IMR-90 (cell line): ENCODE measurements at regions not wholly inside any gene's neighbourhood (a gene's known extent, or its start where the extent isn't known, plus 50 kb on each side); places are given as distances from the start of the nearest gene placed in this dataset.

Source experiments
- ATAC-seq: fragments of 200-7000 bp; cut with Tn5 transposase; 2 replicates; pipeline ENCODE4 v1.9.1; 2020; ENCODE audit warnings: low read depth, mild to moderate bottlenecking, moderate library complexity
- BruUV-seq: library from RNA; stranded (reverse); fragments of 400-500 nt; replicated peaks from 2 replicates; lab custom pipeline; 2021; lab: Mats Ljungman, UMichigan
- CTCF ChIA-PET: fragments of 300-600 bp; formaldehyde crosslinking; extraction: SDS; loops from one replicate; lab custom pipeline; 2021; ENCODE audit warnings: antibody characterized with exemption; lab: Yijun Ruan, JAX
- POLR2A ChIA-PET: fragments of 300-600 bp; sonication (Branson Sonifier 250); formaldehyde crosslinking; loops from one replicate; lab custom pipeline; 2022; ENCODE audit warnings: antibody characterized with exemption; ENCODE audit not compliant: unreplicated experiment; lab: Charles Lee
- DNase-seq: peaks from one replicate; pipeline ENCODE4 v3.0.0; 2013
- H2AFZ ChIP-seq: replicated peaks from 2 replicates; pipeline ENCODE3; 2013; ENCODE audit warnings: low read length, mild to moderate bottlenecking; ENCODE audit not compliant: poor library complexity
- H2AK5ac ChIP-seq: 2 replicates; pipeline ENCODE4 v1.6.1; 2013; ENCODE audit warnings: low read depth, low read length, inconsistent platforms
- H2AK9ac ChIP-seq: replicated peaks from 2 replicates; pipeline ENCODE3; 2013; ENCODE audit warnings: mild to moderate bottlenecking, low read depth, low read length, moderate library complexity; ENCODE audit not compliant: poor library complexity
- H2BK120ac ChIP-seq: 2 replicates; pipeline ENCODE4 v1.6.1; 2013; ENCODE audit warnings: low read depth, low read length, inconsistent platforms
- H2BK15ac ChIP-seq: 3 replicates; pipeline ENCODE4 v1.6.1; 2013; ENCODE audit warnings: low read depth, low read length, inconsistent platforms
- H2BK20ac ChIP-seq: 2 replicates; pipeline ENCODE4 v1.6.1; 2013; ENCODE audit warnings: low read depth, mild to moderate bottlenecking, inconsistent platforms, low read length, moderate library complexity
- H2BK5ac ChIP-seq: 2 replicates; pipeline ENCODE4 v1.6.1; 2013; ENCODE audit warnings: mild to moderate bottlenecking, low read depth, low read length, inconsistent platforms; ENCODE audit not compliant: poor library complexity, severe bottlenecking
- H3K14ac ChIP-seq: replicated peaks from 2 replicates; pipeline ENCODE4 v1.6.1; 2013; ENCODE audit warnings: low read depth, low read length, inconsistent platforms
- H3K18ac ChIP-seq: 2 replicates; pipeline ENCODE4 v1.6.1; 2013; ENCODE audit warnings: low read depth, low read length, control low read depth
- H3K23ac ChIP-seq: 2 replicates; pipeline ENCODE4 v1.6.1; 2013; ENCODE audit warnings: low read depth, low read length, inconsistent platforms
- H3K27ac ChIP-seq: 2 replicates; pipeline ENCODE4 v1.5.1; 2013; ENCODE audit warnings: mild to moderate bottlenecking, control low read depth, low read length; ENCODE audit not compliant: insufficient read depth
- H3K27me3 ChIP-seq: 2 replicates; pipeline ENCODE4 v1.6.1; 2013; ENCODE audit warnings: low read length; ENCODE audit not compliant: control insufficient read depth, insufficient read depth
- H3K36me3 ChIP-seq: 2 replicates; pipeline ENCODE4 v1.6.1; 2013; ENCODE audit warnings: low read length, mixed read lengths; ENCODE audit not compliant: control insufficient read depth, insufficient read depth
- H3K4ac ChIP-seq: 2 replicates; pipeline ENCODE4 v1.6.1; 2013; ENCODE audit warnings: low read depth, low read length, inconsistent platforms
- H3K4me1 ChIP-seq: 2 replicates; pipeline ENCODE4 v1.6.1; 2013; ENCODE audit warnings: low read length, mixed read lengths; ENCODE audit not compliant: control insufficient read depth, insufficient read depth
- H3K4me2 ChIP-seq: 2 replicates; pipeline ENCODE4 v1.6.1; 2013; ENCODE audit warnings: low read depth, mild to moderate bottlenecking, control low read depth, low read length, moderate library complexity
- H3K4me3 ChIP-seq: 2 replicates; pipeline ENCODE4 v1.5.1; 2013; ENCODE audit warnings: low read depth, mild to moderate bottlenecking, control low read depth, low read length, moderate library complexity; ENCODE audit not compliant: insufficient read depth
- H3K56ac ChIP-seq: 2 replicates; pipeline ENCODE4 v1.6.1; 2013; ENCODE audit warnings: low read length, inconsistent platforms; ENCODE audit not compliant: insufficient read depth; ENCODE audit errors: extremely low read depth
- H3K79me1 ChIP-seq, 2 experiments: 2 replicates each; pipeline ENCODE4 v1.6.1; 2013; ENCODE audit warnings: low read length in 2 of 2, inconsistent platforms in 1 of 2, low read depth in 1 of 2
- H3K9ac ChIP-seq: 2 replicates; pipeline ENCODE4 v1.6.1; 2013; ENCODE audit warnings: low read depth, low read length, control low read depth
- H3K9me1 ChIP-seq: 2 replicates; pipeline ENCODE4 v1.6.1; 2013; ENCODE audit warnings: low read length, inconsistent platforms; ENCODE audit not compliant: insufficient read depth
- H3K9me3 ChIP-seq: 2 replicates; pipeline ENCODE4 v1.6.1; 2013; ENCODE audit warnings: low read length; ENCODE audit not compliant: control insufficient read depth, insufficient read depth
- H4K20me1 ChIP-seq: 2 replicates; pipeline ENCODE4 v1.6.1; 2013; ENCODE audit warnings: low read length, inconsistent platforms; ENCODE audit not compliant: insufficient read depth
- H4K5ac ChIP-seq: 2 replicates; pipeline ENCODE4 v1.6.1; 2013; ENCODE audit warnings: mild to moderate bottlenecking, low read depth, low read length, control low read depth
- H4K8ac ChIP-seq, 2 experiments: 2 replicates each; pipeline ENCODE4 v1.6.1; 2013; ENCODE audit warnings: low read depth in 2 of 2, low read length in 2 of 2, control low read depth in 1 of 2, inconsistent platforms in 1 of 2
- H4K91ac ChIP-seq: 2 replicates; pipeline ENCODE4 v1.6.1; 2013; ENCODE audit warnings: low read depth, low read length, inconsistent platforms; ENCODE audit not compliant: insufficient read depth
- BHLHE40 ChIP-seq: fragments of 150-350 bp; IDR thresholded peaks from 2 replicates; pipeline ENCODE4 v1.6.1; 2016; ENCODE audit warnings: mild to moderate bottlenecking, low read depth, low read length
- CEBPB ChIP-seq: IDR thresholded peaks from 2 replicates; pipeline ENCODE4 v1.6.1; 2012; ENCODE audit warnings: low read depth, low read length, improper control_type of control experiment
- CHD1 ChIP-seq: IDR thresholded peaks from 2 replicates; pipeline ENCODE4 v1.6.1; 2012; ENCODE audit warnings: low read depth, low read length, improper control_type of control experiment
- CTCF ChIP-seq: conservative IDR thresholded peaks from 2 replicates; pipeline ENCODE4 v1.5.1; 2012; ENCODE audit warnings: mild to moderate bottlenecking, low read depth, low read length, improper control_type of control experiment
- ELK1 ChIP-seq: fragments of 150-350 bp; IDR thresholded peaks from 2 replicates; pipeline ENCODE4 v1.6.1; 2016; ENCODE audit warnings: low read depth, mild to moderate bottlenecking, low read length, moderate library complexity, borderline replicate concordance
- FOS ChIP-seq: fragments of 150-350 bp; IDR thresholded peaks from 2 replicates; pipeline ENCODE4 v1.6.1; 2016; ENCODE audit warnings: low read depth, low read length
- MAFK ChIP-seq: IDR thresholded peaks from 2 replicates; pipeline ENCODE4 v1.6.1; 2012; ENCODE audit warnings: low read depth, low read length, improper control_type of control experiment
- MAZ ChIP-seq: IDR thresholded peaks from 2 replicates; pipeline ENCODE4 v1.6.1; 2012; ENCODE audit warnings: low read depth, mild to moderate bottlenecking, low read length, improper control_type of control experiment, moderate library complexity, borderline replicate concordance
- MXI1 ChIP-seq: IDR thresholded peaks from 2 replicates; pipeline ENCODE4 v1.6.1; 2012; ENCODE audit warnings: low read depth, mild to moderate bottlenecking, low read length, moderate library complexity, borderline replicate concordance
- NFE2L2 ChIP-seq: fragments of 150-350 bp; IDR thresholded peaks from 2 replicates; pipeline ENCODE4 v1.6.1; 2016; ENCODE audit warnings: low read depth, mild to moderate bottlenecking, low read length
- POLR2A ChIP-seq: IDR thresholded peaks from 2 replicates; pipeline ENCODE4 v1.6.1; 2012; ENCODE audit warnings: mild to moderate bottlenecking, low read depth, low read length
- RAD21 ChIP-seq: IDR thresholded peaks from 2 replicates; pipeline ENCODE4 v1.6.1; 2012; ENCODE audit warnings: low read length, improper control_type of control experiment
- RCOR1 ChIP-seq: IDR thresholded peaks from 2 replicates; pipeline ENCODE4 v1.6.1; 2012; ENCODE audit warnings: mild to moderate bottlenecking, low read length, improper control_type of control experiment; ENCODE audit not compliant: insufficient replicate concordance
- RFX5 ChIP-seq: IDR thresholded peaks from 2 replicates; pipeline ENCODE4 v1.8.0; 2012; ENCODE audit warnings: low read depth, mild to moderate bottlenecking, low read length, moderate library complexity
- SMC3 ChIP-seq: fragments of 150-350 bp; IDR thresholded peaks from 2 replicates; pipeline ENCODE4 v1.6.1; 2016; ENCODE audit warnings: low read depth, mild to moderate bottlenecking, antibody characterized with exemption, low read length, moderate library complexity
- USF2 ChIP-seq: fragments of 150-350 bp; IDR thresholded peaks from 2 replicates; pipeline ENCODE4 v1.6.1; 2017; ENCODE audit warnings: mild to moderate bottlenecking, antibody characterized with exemption, low read length, low read depth
- WGBS, 2 experiments: methylation state at CpG; one replicate each; pipeline versions ENCODE4 v1.1.5 to v1.1.7; 2013; ENCODE audit warnings: missing lambda C conversion rate in 2 of 2; ENCODE audit not compliant: insufficient read length in 1 of 2; ENCODE audit errors: extremely low coverage in 2 of 2; 5-methylcytosine and 5-hydroxymethylcytosine counted together
- dilution Hi-C: fragments of 300-500 bp; cut with HindIII; formaldehyde crosslinking; loops from one replicate; pipeline ENCODE4 v1.14.3; 2018; ENCODE audit warnings: low sequenced_read_pairs; ENCODE audit not compliant: unreplicated experiment
- in situ Hi-C: fragments of 300-500 bp; cut with MboI; formaldehyde crosslinking; loops from 3 replicates; pipeline ENCODE4 v1.14.3; 2019; ENCODE audit warnings: low sequenced_read_pairs, inconsistent platforms, mixed read lengths
- intact Hi-C: fragments of 100-400 bp; cut with micrococcal nuclease; formaldehyde crosslinking; loops from 2 replicates; pipeline ENCODE4 v1.10.0; 2022

GRCh38 chr4:126761947-126762662, 870.7 kb upstream of the INTU start:
- POLR2A ChIA-PET: no interaction called here
- intact Hi-C loops (no loop called here), dilution Hi-C loops (no loop called here), in situ Hi-C loops (no loop called here)
- no TSS peak for BruUV-seq
- Histone ChIP-seq H3K27ac (no peak overlapping the region), H3K4me2 (no peak overlapping the region), H3K4me3 (no peak overlapping the region), H3K23ac (no peak overlapping the region), H2AFZ (no peak overlapping the region), H4K5ac (no peak overlapping the region), H3K14ac (no peak overlapping the region), H2BK20ac (no peak overlapping the region), H2BK120ac (no peak overlapping the region), H3K9me3 (no peaks in the 10 kb centered on the region), H2BK5ac (no peak overlapping the region), H3K4ac (no peak overlapping the region), H3K4me1 (peaks cover 6% of the 10 kb centered on the region), H3K56ac (no peak overlapping the region), H4K8ac (no peak overlapping the region; a peak in 1 of 4 replicates), H3K9me1 (no peaks in the 10 kb centered on the region), H4K20me1 (no peaks in the 10 kb centered on the region), H3K79me1 (no peaks in the 10 kb centered on the region), H4K91ac (no peak overlapping the region), H2BK15ac (no peak overlapping the region), H2AK9ac (no peak overlapping the region), H3K9ac (no peak overlapping the region), H3K18ac (peak overlapping the region; percentile 90; the same call in 1 of the 2 replicates), H2AK5ac (no peak overlapping the region), H3K27me3 (no peaks in the 10 kb centered on the region), H3K36me3 (no peaks in the 10 kb centered on the region)
- 100% methylated on average over 1 of the region's 1 CpG; no CpG with 5 or more reads in 1 of the 2 experiments for WGBS, 2 experiments
- DNase-seq: no peak
- TF ChIP-seq MXI1: no peak
- no peak for TF ChIP-seq BHLHE40
- no peak for TF ChIP-seq USF2
- TF ChIP-seq RAD21: no peak
- TF ChIP-seq SMC3: no peak
- no peak for TF ChIP-seq CEBPB
- no peak for TF ChIP-seq ELK1
- TF ChIP-seq RFX5: no peak
- no peak for TF ChIP-seq POLR2A
- TF ChIP-seq MAZ: no peak
- no peak for TF ChIP-seq FOS
- TF ChIP-seq CTCF: no peak
- no peak for TF ChIP-seq RCOR1
- no peak for TF ChIP-seq CHD1
- no peak for TF ChIP-seq MAFK
- TF ChIP-seq NFE2L2: no peak
- no peak for ATAC-seq
- CTCF ChIA-PET: no interaction called here
